Activated T-cell treated with anti-CD3 and anti-CD28 coated beads, Interleukin-2, amount 50 U/mL, for 24 hours (primary cell): ENCODE measurements at regions not wholly inside any gene's neighbourhood (a gene's known extent, or its start where the extent isn't known, plus 50 kb on each side); places are given as distances from the start of the nearest gene placed in this dataset.

Experiments
- DNase-seq: peaks from one replicate; pipeline ENCODE4 v3.0.0-alpha.2; 2020
- H3K27ac Mint-ChIP-seq: 2 replicates; pipeline ENCODE4 v1.8.0; 2020; ENCODE audit warnings: mild to moderate bottlenecking, mixed read lengths
- H3K27me3 Mint-ChIP-seq: 2 replicates; pipeline ENCODE4 v1.8.0; 2020; ENCODE audit warnings: mixed read lengths
- H3K36me3 Mint-ChIP-seq: 2 replicates; pipeline ENCODE4 v1.8.0; 2020; ENCODE audit warnings: low read depth, mixed read lengths
- H3K4me1 Mint-ChIP-seq: 2 replicates; pipeline ENCODE4 v1.8.0; 2020; ENCODE audit warnings: low read depth, mixed read lengths
- H3K4me3 Mint-ChIP-seq: 2 replicates; pipeline ENCODE4 v1.8.0; 2020; ENCODE audit warnings: mild to moderate bottlenecking, moderate library complexity, mixed read lengths
- H3K9me3 Mint-ChIP-seq: 2 replicates; pipeline ENCODE4 v1.8.0; 2020; ENCODE audit warnings: mixed read lengths

DNA sequence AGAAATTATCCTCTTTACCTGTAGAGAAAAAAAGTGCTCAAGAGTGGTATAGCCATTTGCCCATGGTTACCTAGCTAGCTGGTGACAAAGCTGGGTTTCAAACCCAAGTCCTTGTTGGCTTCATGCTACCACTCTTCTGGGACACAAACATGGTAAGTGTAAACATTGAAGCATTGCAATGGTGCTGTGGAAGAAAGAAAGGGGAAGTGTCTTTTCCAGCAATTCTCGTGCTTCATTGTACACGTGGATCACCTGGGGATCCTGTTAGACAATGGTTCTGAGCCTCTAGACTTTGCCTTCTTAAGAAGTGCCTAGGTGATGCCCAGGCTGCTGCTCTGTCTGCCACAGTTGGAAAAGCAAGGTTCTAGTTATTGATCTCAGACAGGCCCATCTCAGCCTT, 134.8 kb upstream of the CTNNB1 start:
- Mint-ChIP-seq H3K27me3 (peaks cover 15% of the 10 kb centered on the region), H3K27ac (no peak overlapping the region), H3K4me1 (no peaks in the 10 kb centered on the region), H3K36me3 (no peaks in the 10 kb centered on the region), H3K4me3 (no peak overlapping the region), H3K9me3 (no peaks in the 10 kb centered on the region)
- DNase-seq: no peak

DNA sequence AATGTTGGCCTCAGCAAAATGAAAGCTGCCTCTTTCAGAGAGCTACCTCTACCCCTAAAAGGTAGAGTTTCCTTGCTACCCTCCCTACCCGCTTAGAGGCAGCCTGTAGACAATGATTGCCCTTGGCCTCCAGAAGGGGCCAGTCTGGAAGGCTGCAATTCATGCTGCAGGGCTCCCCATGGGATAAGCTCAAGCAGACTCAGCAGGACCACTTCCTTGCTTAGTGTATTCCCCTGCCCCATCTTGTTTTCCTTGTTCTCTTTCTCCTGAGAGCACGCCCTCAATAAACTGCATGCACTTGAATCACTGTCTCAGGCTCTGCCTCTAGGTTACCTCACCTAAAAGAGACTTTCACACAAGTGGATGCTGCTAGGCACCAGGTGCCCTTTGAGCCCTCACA, 134.0 kb upstream of the CTNNB1 start:
- Mint-ChIP-seq H3K4me3 (no peak overlapping the region), H3K27me3 (peaks cover 11% of the 10 kb centered on the region), H3K4me1 (no peaks in the 10 kb centered on the region)

DNA sequence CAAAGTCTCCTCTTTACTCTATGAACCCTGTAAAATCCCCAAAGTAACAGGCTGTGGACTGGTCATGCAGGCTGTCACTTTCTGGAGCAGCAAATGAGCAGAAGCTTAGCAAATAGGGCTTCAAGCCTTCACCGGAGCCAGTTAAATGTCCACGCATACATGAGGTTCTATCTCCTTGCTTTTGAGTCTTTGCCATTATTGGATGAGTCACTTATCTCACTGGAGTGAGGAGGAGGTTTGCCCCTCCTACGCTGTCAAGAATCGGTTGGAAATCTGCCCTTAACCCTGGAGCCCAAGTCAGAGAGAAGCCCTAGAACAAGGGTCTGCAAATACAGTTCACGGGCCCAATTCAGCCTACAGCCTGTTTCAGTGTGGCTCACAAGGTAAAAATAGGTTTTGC, 126.1 kb upstream of the CTNNB1 start:
- no peak for DNase-seq
- Mint-ChIP-seq H3K36me3 (no peaks in the 10 kb centered on the region), H3K4me3 (no peak overlapping the region), H3K27ac (no peak overlapping the region), H3K9me3 (no peaks in the 10 kb centered on the region), H3K27me3 (no peaks in the 10 kb centered on the region), H3K4me1 (no peaks in the 10 kb centered on the region)

More for the DNA sequence above, 134.0 kb upstream of the CTNNB1 start:
- DNase-seq: no peak
- Mint-ChIP-seq H3K27ac (no peak overlapping the region), H3K9me3 (no peaks in the 10 kb centered on the region), H3K36me3 (no peaks in the 10 kb centered on the region)

DNA sequence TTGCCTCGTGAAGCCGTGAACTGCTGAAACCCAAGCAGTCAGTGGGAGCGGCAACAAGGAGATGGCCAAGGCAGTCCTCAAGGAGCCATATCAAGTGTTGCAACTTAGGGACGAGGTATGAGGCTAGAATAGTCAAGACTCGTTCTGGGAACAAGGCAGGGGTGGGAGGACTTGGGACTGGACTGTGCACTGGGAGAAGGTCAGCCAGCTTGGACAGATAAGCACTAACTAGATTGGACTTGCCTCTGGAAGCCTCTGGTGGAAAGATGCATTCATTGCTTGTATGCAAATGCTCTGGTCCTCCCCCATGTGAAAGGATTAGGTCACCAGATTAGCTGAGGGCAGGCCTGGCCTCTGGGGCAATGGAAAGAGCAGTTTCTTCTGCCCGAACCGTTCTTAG, 123.3 kb upstream of the CTNNB1 start:
- H3K36me3 Mint-ChIP-seq: no peaks in the 10 kb centered on the region
- no peak overlapping the region for H3K27ac Mint-ChIP-seq
- H3K4me3 Mint-ChIP-seq: no peak overlapping the region
- no peaks in the 10 kb centered on the region for H3K27me3 Mint-ChIP-seq
- no peaks in the 10 kb centered on the region for H3K9me3 Mint-ChIP-seq
- no peaks in the 10 kb centered on the region for H3K4me1 Mint-ChIP-seq
- no peak for DNase-seq

DNA sequence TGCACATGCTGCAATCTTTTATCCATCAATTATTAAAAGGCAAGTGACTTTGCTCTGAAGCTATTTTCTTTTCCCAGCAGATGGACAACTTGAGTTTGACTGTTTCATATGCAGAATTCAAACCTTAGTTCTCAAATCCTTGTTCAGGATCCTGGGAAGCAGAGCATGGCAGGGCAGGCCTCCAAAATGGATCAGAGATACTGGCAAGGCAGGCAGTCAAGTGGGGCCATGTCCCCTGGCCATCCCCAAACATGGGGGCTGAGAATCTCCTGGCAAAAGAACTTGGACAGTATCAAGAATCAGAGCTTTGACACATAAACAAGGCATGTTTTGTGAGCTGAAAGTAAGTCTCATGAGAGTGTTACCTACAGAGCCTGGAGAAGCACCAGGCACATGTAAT, 122.9 kb upstream of the CTNNB1 start:
- Mint-ChIP-seq H3K27me3 (no peaks in the 10 kb centered on the region), H3K36me3 (no peaks in the 10 kb centered on the region), H3K4me3 (no peak overlapping the region), H3K4me1 (no peaks in the 10 kb centered on the region), H3K9me3 (no peaks in the 10 kb centered on the region), H3K27ac (no peak overlapping the region)
- DNase-seq: no peak

DNA sequence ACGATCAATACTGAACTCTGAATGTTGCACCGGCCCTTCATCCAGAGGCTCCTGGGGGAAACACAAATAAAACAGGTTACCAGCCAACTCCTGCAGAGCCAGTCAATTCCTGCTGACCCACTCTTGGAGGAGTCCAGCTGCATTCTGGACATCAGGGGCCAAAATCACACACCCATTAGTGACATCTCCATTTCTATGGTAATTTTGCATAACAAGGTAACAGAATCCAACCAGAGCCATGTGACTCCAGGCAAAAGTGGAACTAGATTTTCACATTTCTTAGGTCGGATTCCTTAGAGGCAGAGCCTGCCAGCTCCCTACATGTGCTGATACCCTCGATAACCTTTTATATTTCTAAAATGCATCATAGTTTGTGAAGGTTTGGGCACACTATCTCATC, 119.2 kb upstream of the CTNNB1 start:
- no peaks in the 10 kb centered on the region for H3K36me3 Mint-ChIP-seq
- no peaks in the 10 kb centered on the region for H3K4me1 Mint-ChIP-seq

DNA sequence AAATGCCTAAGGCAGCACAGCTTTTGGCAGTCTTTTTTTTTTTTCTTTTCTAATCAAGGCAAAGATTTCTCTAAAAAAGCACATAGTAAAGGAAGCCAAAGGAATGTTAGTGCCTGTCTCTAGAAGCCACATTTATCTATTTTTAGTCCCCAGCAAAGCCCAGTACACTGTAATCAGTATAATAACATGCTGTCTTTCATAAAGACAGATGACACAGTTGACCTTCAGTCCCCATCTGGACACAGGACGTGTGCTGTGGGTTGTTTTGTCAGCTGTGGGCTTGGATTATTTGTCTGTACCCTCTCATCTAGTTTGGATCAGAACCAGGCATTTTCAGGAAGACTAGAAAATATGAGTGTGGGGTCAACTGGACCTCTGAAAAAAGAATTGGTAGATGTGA, 110.4 kb upstream of the CTNNB1 start:
- Mint-ChIP-seq H3K4me1 (no peaks in the 10 kb centered on the region), H3K27ac (no peak overlapping the region), H3K4me3 (no peak overlapping the region), H3K9me3 (no peaks in the 10 kb centered on the region), H3K27me3 (no peaks in the 10 kb centered on the region), H3K36me3 (no peaks in the 10 kb centered on the region)
- no peak for DNase-seq

More for the DNA sequence above, 119.2 kb upstream of the CTNNB1 start:
- Mint-ChIP-seq H3K4me3 (no peak overlapping the region), H3K27me3 (no peaks in the 10 kb centered on the region), H3K27ac (no peak overlapping the region), H3K9me3 (no peaks in the 10 kb centered on the region)
- no peak for DNase-seq

DNA sequence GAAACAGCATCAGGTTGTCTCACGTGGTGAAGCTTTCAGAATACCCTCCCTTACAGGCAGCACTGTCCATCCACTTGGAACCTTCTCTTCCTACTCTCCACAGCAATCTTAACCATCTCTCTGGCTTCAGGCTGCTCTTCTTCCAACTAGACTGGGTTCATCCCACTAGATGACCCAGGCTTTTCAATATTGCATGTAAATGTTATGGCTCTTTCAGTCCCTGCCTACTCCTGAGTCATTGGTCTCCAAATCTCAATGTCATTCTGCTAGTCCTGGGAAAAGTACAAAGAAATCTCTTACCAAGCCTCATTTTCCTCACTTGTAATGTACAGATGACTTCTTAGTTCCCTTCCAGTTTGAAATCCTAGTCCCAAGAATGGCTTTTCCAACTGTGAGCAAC, 109.7 kb upstream of the CTNNB1 start:
- Mint-ChIP-seq H3K36me3 (no peaks in the 10 kb centered on the region), H3K4me3 (no peak overlapping the region), H3K27me3 (no peaks in the 10 kb centered on the region), H3K27ac (no peak overlapping the region), H3K4me1 (no peaks in the 10 kb centered on the region), H3K9me3 (no peaks in the 10 kb centered on the region)
- DNase-seq: no peak

DNA sequence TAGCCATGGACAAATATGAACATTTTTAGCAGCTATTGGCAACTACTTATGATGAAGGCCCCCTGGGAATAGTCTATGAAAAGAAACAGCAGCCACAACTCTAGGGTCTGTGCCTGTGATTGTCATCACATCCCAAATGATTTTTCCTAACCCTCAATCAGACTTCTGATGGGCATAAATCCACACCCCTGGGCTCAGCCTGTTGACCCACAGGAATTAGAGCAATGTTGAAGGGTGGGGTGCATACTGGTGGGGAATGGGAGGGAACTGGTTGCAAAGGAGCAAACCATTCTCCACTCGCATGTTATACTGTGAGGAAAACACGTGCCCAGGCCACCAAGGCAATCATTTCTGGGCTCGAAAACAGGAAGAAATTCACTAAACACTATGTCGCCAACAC, 106.5 kb upstream of the CTNNB1 start:
- Mint-ChIP-seq H3K4me1 (no peaks in the 10 kb centered on the region), H3K4me3 (no peak overlapping the region), H3K27ac (no peak overlapping the region), H3K27me3 (no peaks in the 10 kb centered on the region), H3K36me3 (no peaks in the 10 kb centered on the region), H3K9me3 (no peaks in the 10 kb centered on the region)
- DNase-seq: no peak

DNA sequence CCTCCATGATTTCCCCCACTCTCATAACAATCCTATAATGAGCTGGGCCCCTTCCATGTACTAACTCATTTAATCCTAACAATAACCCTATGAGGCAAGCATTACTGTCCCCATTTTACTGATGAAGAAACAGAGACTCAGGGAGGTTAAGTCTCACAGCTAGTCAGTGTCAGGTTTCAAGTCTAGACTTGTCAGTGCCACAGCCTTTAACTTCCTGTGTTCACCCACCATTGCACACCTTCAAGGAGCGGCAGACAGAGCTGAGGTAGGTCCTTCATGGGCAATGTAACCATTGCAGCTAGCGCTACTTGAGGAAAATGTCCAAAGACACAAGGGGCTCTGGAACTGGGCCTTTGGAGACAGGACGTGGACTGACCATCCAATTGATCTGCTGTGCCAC, 105.8 kb upstream of the CTNNB1 start:
- no peak overlapping the region for H3K4me3 Mint-ChIP-seq
- H3K4me1 Mint-ChIP-seq: no peaks in the 10 kb centered on the region
- H3K36me3 Mint-ChIP-seq: no peaks in the 10 kb centered on the region
- no peaks in the 10 kb centered on the region for H3K9me3 Mint-ChIP-seq
- no peak overlapping the region for H3K27ac Mint-ChIP-seq
- no peak for DNase-seq
- no peaks in the 10 kb centered on the region for H3K27me3 Mint-ChIP-seq

DNA sequence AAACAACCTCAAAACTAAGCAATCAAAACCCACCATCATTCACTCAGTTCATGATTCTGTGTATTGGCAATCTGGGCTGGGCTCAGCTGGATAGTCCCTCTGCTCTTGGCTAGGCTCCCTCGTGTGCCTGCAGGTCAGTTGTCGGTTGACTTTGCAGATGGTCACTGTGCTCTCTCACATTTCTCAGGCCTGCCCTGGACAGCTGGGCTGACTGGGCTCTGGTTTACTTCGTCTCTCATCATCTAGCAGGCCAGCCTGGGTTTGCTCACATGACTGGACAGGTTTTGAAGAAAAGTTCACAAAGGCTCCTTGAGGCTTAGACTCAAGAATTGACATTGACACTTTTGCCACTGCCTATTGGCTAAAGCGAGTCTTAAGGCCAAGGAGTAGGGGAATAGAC, 105.0 kb upstream of the CTNNB1 start:
- no peak overlapping the region for H3K27ac Mint-ChIP-seq

DNA sequence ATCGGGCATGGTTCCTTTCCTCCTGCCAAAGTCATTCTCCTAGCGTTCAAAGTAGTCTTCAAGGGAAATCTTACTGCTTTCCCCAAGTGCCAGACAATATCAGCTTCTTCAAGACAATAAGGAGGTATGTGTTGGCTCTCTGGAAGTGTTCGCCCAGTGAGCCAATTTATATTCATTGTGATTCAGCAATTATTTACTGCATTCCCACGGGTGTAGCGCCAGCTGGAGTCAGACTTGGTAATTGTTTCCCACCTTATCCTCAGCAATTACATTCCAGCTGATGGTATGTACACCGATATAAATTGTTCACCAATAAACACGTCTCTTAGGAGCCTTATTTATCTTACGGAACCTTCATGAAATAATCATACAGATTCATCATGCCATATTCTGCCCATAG, 103.6 kb upstream of the CTNNB1 start:
- Mint-ChIP-seq H3K27me3 (no peaks in the 10 kb centered on the region), H3K36me3 (no peaks in the 10 kb centered on the region), H3K27ac (no peak overlapping the region), H3K4me3 (no peak overlapping the region), H3K9me3 (no peaks in the 10 kb centered on the region), H3K4me1 (no peaks in the 10 kb centered on the region)
- DNase-seq: no peak

More for the DNA sequence above, 105.0 kb upstream of the CTNNB1 start:
- Mint-ChIP-seq H3K27me3 (no peaks in the 10 kb centered on the region), H3K4me1 (no peaks in the 10 kb centered on the region), H3K4me3 (no peak overlapping the region), H3K36me3 (no peaks in the 10 kb centered on the region), H3K9me3 (no peaks in the 10 kb centered on the region)
- DNase-seq: no peak

DNA sequence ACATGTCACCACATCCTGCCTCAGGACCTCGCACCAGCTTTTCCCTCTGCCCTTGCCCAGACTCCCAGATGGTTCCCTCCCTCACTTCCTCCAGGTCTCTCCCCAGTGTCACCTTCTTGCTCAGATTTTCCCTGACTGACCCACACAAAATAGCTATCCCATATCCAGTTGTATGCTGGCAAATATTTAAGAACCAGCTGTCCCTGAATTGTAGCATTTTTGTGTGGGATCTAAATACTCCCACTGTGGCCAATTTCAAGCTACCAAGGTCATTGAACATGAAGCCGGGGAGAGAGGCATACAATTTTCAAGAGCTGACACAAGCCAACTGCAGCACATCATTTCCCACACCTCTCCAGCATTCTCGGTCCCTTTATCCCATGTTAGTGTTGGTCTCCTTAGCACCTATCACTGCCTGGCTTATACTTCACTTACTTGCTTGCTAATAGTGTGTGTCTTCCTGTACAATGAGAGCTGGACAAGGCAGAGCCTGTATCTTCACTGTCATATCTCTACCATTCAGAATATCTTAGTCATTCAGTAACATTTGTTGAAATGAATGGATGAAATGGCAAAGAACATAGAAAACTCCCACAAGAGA, 101.3 kb upstream of the CTNNB1 start:
- no peak overlapping the region for H3K27ac Mint-ChIP-seq
- no peaks in the 10 kb centered on the region for H3K36me3 Mint-ChIP-seq
- H3K4me1 Mint-ChIP-seq: no peaks in the 10 kb centered on the region
- DNase-seq: no peak
- H3K9me3 Mint-ChIP-seq: no peaks in the 10 kb centered on the region
- H3K27me3 Mint-ChIP-seq: no peaks in the 10 kb centered on the region
- H3K4me3 Mint-ChIP-seq: no peak overlapping the region

DNA sequence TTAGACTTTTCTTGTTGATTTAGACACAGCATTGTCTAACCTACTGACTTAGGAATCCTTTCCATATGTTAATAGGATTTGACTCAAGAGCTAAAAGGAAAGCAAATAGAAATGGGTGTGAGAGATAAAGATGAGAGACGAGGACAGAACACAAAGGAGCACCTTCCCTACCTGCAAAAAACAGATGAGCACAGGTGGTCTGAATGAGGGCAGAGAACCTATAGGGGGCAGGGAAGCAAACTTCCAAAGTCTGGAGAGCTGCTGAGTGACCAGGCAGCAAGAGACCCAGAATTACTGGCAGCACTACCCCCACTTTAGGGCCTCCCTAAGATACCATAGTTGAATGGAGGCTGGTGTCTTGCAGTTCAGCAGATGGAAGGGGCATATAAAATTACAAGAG, 98.1 kb upstream of the CTNNB1 start:
- Mint-ChIP-seq H3K4me3 (no peak overlapping the region), H3K27me3 (no peaks in the 10 kb centered on the region), H3K27ac (no peak overlapping the region), H3K9me3 (no peaks in the 10 kb centered on the region), H3K36me3 (no peaks in the 10 kb centered on the region), H3K4me1 (no peaks in the 10 kb centered on the region)
- DNase-seq: no peak

DNA sequence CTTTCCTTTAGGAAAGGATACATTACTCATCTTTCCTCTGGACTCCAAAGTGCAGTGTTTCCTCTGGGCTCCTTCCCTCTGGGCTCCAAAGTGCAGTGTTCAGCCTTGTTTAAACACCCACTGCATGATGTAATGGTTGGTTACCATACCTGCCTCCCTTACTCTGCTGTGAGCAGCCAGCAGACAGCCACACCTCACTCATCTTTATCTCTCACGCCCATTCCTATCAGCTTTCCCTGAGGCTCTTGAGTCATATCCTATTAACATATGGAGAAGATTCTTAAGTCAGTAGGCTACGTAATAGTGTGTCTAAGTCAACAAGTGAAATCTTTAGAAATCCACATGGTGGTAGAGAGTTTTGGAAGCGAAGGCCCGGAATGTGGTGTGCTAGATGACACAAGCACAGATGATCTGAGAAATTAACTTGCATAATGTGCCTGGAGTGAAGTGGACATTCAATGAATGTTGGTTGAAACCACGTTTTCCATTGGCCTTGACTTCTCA, 97.2 kb upstream of the CTNNB1 start:
- H3K4me3 Mint-ChIP-seq: no peak overlapping the region
- H3K27me3 Mint-ChIP-seq: no peaks in the 10 kb centered on the region
- no peaks in the 10 kb centered on the region for H3K4me1 Mint-ChIP-seq
- H3K36me3 Mint-ChIP-seq: no peaks in the 10 kb centered on the region
- H3K9me3 Mint-ChIP-seq: no peaks in the 10 kb centered on the region
- no peak for DNase-seq
- H3K27ac Mint-ChIP-seq: no peak overlapping the region

DNA sequence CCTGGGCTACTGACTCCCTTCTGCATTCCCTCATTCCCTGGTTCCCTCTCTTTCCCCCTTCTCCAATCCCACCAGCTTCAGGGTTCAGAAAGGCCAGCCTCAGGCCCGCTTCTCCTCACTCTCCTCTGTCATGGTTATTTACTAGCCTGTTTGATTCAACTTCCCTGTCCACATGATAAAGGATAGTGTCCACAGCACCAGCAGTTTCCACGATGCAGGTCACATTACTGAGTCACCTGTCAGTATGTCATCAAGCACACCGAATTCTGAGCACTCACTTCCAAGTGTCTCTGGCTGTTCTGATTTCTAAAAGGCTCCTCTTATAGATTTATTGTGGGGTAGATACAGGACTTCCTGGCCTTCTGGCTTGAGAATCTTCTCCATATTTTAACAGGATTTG, 96.6 kb upstream of the CTNNB1 start:
- H3K4me1 Mint-ChIP-seq: no peaks in the 10 kb centered on the region
- H3K4me3 Mint-ChIP-seq: no peak overlapping the region
- H3K9me3 Mint-ChIP-seq: no peaks in the 10 kb centered on the region
- H3K36me3 Mint-ChIP-seq: no peaks in the 10 kb centered on the region
- no peaks in the 10 kb centered on the region for H3K27me3 Mint-ChIP-seq
- DNase-seq: no peak
- H3K27ac Mint-ChIP-seq: no peak overlapping the region
